IPS-18c (cell line): ENCODE measurements at regions not wholly inside any gene's neighbourhood (a gene's known extent, or its start where the extent isn't known, plus 50 kb on each side); places are given as distances from the start of the nearest gene placed in this dataset.

Experiments
- H3K4me3 ChIP-seq: 2 replicates; pipeline ENCODE4 v1.7.0; 2013; ENCODE audit warnings: low read depth, mild to moderate bottlenecking, low read length, moderate library complexity; ENCODE audit not compliant: insufficient read depth
- H3K9me3 ChIP-seq: one replicate; pipeline ENCODE4 v1.6.1; 2013; ENCODE audit warnings: mild to moderate bottlenecking, low read length, moderate library complexity; ENCODE audit not compliant: control insufficient read depth, insufficient read depth

DNA sequence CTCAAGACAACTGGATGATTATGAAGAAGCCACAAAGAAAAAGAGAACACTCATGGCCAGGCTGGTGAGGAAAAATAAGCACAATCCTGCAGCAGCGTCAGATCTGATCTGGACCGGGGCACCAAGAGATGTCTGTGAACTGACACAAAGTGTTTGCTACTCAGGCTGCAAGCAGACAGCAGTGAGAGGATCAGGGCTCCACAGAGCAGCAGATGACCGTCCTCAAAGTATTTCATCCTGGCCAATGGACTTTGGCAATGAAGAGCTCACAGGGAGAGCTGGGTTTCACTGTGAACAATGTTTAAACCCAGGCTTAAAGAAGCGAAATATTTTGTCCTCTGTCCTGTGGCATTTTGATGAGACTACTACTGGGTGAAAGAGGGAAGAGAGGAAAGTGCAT is 299.2 kb downstream of the GPATCH2 start:
- Histone ChIP-seq H3K4me3 (no peak overlapping the region), H3K9me3 (peaks cover 3% of the 10 kb centered on the region)

DNA sequence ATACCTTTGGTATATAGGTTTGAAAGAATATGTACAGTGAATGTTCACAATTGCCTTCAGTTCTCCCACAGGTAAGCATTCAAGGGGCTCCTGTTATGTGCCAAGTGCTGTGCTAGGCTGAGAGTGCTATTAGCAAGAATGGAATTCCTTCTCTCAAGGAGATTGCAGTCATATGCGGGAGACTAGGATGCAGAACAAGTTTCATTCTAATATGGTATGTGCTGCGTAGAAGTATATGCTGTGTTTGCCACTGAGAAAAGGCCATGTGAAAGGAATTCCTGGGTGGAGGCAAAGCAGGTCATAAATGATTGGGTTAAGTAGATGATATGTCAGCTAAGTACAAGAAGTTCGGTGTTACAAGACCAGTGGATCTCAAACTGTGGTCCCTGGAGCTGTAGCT is 303.0 kb downstream of the GPATCH2 start:
- no peak overlapping the region for H3K4me3 ChIP-seq
- peaks cover 3% of the 10 kb centered on the region for H3K9me3 ChIP-seq

GRCh38 chr1:217322834-217323233 is 308.1 kb downstream of the GPATCH2 start:
- Histone ChIP-seq H3K9me3 (no peaks in the 10 kb centered on the region), H3K4me3 (no peak overlapping the region)

DNA sequence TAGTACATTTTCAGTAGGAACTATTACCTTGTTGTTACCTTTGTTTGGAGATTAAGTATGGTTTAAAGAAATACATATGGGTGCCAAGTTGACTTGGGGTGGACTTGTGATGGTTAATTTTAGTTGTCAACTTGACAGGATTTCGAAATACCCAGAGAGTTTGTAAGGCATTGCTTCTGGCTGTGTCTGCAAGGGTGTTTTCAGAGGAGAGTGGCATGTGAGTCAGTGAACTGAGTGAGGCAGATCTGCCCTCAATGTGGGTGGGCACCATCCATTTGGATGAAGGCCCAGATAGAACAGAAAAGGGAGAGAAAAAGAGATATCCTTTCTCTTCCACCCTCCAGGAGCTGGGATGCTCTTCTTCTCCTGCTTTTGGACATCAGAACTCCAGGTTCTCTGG is 315.5 kb downstream of the GPATCH2 start:
- H3K4me3 ChIP-seq, result no peak overlapping the region
- H3K9me3 ChIP-seq, result no peaks in the 10 kb centered on the region

GRCh38 chr1:217313096-217313495 is 317.8 kb downstream of the GPATCH2 start:
- H3K9me3 ChIP-seq, result no peaks in the 10 kb centered on the region

DNA sequence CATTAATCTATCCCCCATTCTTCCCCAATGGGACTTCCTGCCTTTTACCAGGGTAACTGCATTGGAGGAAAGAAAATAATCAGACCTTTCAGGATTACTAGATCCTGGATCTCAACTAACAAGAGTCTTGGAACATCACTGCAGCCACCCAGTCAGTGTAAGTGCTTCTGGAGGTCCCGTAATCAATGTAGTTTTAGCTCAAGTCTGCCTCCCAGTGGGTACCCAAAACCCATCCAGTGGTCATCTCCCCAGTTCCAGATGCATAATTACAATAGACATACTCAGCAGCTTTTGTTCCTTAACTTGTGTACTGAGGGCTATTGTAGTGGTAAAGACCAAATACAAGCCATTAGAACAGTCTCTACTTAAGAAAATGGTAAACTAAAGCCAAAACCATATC is 319.1 kb downstream of the GPATCH2 start:
- Histone ChIP-seq H3K9me3 (no peaks in the 10 kb centered on the region), H3K4me3 (no peak overlapping the region)

More at GRCh38 chr1:217313096-217313495, 317.8 kb downstream of the GPATCH2 start:
- no peak overlapping the region for H3K4me3 ChIP-seq

- Histone ChIP-seq H3K4me3 (no peak overlapping the region), H3K9me3 (no peaks in the 10 kb centered on the region)
Measured at GRCh38 chr1:217311269-217311668, 319.6 kb downstream of the GPATCH2 start.

DNA sequence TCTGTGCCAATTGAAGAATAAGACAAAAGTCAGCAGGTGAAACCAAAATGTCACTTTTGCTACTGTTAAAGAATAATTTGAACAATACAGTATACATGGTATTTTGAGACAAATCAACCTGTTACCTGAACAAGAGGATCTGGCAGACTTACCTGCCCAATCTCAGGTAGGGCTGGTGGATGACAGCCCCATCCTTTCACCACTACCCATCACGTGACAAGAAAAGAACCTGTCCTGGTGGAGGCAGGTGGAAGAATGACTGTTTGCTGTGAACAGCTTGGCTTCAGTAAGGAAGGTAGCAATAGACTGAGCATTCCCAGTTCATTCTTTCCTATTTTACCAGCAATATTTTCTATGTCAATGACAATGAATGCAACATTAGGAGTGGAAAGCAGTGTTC is 349.6 kb downstream of the GPATCH2 start:
- Histone ChIP-seq H3K4me3 (no peak overlapping the region), H3K9me3 (no peaks in the 10 kb centered on the region)

DNA sequence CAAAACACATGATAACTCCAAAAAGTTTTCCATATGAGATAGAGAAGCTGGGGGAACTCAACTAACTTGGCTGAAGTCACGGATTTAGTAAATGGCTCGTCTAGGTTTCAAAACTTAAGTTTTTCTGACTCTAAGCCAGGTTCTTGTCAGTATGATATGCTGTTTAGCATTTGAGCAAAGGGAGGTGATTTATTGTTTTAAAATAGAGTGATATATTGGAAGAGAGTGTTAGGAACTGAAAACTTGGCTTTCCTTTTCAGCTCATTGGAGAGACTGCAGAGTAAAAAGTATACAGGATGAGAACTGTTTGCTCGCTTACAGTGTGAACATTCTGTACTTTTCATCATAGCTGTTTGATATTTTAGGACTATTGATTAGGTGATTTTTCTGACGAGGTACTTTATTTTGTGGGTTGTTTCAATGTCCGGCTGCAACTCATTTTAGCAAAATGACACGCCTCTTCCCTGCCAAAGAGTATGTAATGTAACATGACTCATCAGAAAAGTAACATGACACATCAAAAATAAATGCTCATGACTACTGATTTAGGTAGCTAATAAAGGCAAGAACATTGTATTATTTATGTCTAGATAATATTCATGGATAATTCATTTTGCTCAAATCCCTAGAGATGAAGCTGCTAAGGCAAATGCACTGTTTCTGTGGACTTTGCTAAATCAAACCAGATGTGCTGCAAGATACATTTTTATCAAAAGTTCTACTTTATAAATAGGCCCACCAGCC is 355.1 kb downstream of the GPATCH2 start:
- Histone ChIP-seq H3K4me3 (no peak overlapping the region), H3K9me3 (no peaks in the 10 kb centered on the region)

GRCh38 chr1:217274927-217275654 is 355.8 kb downstream of the GPATCH2 start:
- Histone ChIP-seq H3K4me3 (no peak overlapping the region), H3K9me3 (no peaks in the 10 kb centered on the region)

GRCh38 chr1:217274416-217274815 is 356.5 kb downstream of the GPATCH2 start:
- Histone ChIP-seq H3K4me3 (no peak overlapping the region), H3K9me3 (no peaks in the 10 kb centered on the region)

DNA sequence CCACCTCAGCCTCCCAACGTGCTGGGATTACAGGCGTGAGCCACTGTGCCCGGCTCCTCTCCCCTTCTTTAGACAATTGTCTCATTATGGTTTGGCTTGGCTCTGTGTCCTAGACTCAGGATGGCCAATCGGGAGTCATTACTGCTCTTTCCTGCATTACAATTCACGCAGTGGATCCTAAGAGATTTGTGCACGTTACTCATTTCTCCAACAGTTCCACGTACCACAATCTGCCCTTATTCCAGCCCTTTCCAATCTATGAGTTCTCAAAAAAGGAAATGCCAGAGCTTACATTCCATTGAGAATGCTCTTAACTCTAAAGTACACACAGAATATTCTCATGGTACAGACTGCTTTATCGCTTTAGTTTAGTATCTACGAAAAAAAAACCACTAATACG is 357.0 kb downstream of the GPATCH2 start:
- no peaks in the 10 kb centered on the region for H3K9me3 ChIP-seq

GRCh38 chr1:217272385-217272784 is 358.5 kb downstream of the GPATCH2 start:
- no peak overlapping the region for H3K4me3 ChIP-seq
- H3K9me3 ChIP-seq, result no peaks in the 10 kb centered on the region

More for the DNA sequence above, 357.0 kb downstream of the GPATCH2 start:
- H3K4me3 ChIP-seq, result no peak overlapping the region

- no peaks in the 10 kb centered on the region for H3K9me3 ChIP-seq
- H3K4me3 ChIP-seq, result no peak overlapping the region
Measured at GRCh38 chr1:217270101-217270500, 360.8 kb downstream of the GPATCH2 start.

- H3K4me3 ChIP-seq, result no peak overlapping the region
Measured at GRCh38 chr1:217268058-217268457, 362.8 kb downstream of the GPATCH2 start.

DNA sequence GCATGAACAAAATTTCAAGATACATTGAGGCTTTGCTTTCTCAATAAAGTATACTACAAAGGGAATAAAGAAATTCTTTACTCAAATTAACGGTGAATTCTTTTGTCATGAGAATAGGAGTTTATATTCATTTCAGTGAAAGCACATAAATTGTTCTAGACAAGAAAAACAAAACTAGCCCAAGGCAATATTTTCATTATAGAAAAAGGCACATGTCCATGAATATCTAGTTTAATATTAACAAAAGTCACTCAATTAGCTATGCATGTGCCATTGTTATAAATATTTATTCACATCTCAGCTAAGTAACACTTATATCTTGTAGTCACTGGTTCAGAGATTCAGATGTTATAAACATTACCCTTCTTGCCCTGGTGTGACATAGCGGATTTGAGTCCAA is 369.3 kb downstream of the GPATCH2 start:
- Histone ChIP-seq H3K9me3 (no peaks in the 10 kb centered on the region), H3K4me3 (no peak overlapping the region)

More at GRCh38 chr1:217268058-217268457, 362.8 kb downstream of the GPATCH2 start:
- no peaks in the 10 kb centered on the region for H3K9me3 ChIP-seq

DNA sequence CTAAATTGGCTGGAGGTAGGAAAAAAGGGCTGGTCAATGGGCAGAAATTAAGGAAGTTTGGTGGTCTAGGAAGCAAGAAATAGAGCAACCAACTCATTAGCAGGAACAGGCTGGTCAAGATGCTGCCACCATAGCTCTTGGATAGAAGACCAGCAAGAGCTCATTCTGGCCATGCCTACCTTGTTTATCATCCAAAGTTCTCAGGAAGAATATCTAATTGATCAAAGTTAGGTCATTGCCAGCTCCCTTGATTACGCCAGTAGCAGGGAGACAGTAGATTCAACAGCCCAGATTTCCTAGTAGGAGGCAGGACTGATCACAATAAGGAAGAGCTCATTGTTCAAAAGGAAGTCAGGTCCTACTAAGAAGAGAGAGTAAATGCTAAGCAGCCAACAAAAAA is 370.2 kb downstream of the GPATCH2 start:
- no peaks in the 10 kb centered on the region for H3K9me3 ChIP-seq
- no peak overlapping the region for H3K4me3 ChIP-seq

DNA sequence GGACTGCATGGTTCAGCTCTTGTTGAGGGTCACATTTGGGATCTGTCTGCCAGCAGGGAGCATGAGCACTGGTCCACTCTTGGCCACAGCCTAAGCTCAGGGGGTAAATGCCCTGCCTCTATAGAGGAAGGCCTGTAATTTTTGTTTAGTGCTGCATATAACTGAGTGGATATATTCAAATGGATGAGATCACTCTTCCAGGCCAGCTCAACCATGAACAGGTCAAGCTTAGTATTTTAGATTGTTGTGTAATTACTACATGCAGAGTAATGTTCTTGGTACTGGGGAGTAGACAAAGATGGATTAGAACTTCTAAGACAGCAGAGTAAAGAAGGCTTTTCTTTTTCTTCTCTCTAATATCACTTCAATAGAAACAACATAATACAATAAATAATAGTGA is 376.9 kb downstream of the GPATCH2 start:
- H3K9me3 ChIP-seq, result no peaks in the 10 kb centered on the region
- no peak overlapping the region for H3K4me3 ChIP-seq
